ENCODE measurements at regions not wholly inside any gene's neighbourhood (a gene's known extent, or its start where the extent isn't known, plus 50 kb on each side); places are given as distances from the start of the nearest gene placed in this dataset.

DNA sequence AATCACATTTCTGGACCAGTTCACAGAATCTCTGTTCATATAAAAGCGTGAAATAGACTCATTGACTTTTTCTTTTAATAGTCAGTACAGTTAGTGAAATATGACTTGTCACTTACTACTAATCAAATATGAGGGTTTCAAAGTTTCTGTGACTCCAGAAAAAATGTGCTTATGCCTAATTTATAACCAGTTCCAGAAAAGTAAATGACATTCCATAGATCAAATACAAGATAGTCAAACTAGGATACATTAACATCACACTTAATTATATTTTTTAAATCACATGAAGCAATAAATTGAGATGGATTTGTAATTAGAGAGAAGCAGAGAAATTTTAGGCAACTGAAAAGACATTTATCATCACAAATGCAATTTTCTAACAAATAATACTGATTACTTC is 491.4 kb downstream of the KIF20B start:
- H3K4me1 ChIP-seq (ENCODE audit: control insufficient read depth, insufficient read depth, low read length, poor library complexity, severe bottlenecking) = no peaks in the 10 kb centered on the region
- no peak overlapping the region for H3K27ac ChIP-seq (ENCODE audit: insufficient read depth, low read length, poor library complexity, severe bottlenecking)
- no peaks in the 10 kb centered on the region for H3K36me3 ChIP-seq (ENCODE audit: control insufficient read depth, insufficient read depth, low read length)
- no peaks in the 10 kb centered on the region for H3K9me3 ChIP-seq (ENCODE audit: control insufficient read depth, low read length)
- no peak for DNase-seq
- no peaks in the 10 kb centered on the region for H3K27me3 ChIP-seq (replicated peaks; ENCODE audit: control insufficient read depth, insufficient read depth, low read length, poor library complexity, severe bottlenecking)
- no peak overlapping the region for H3K4me3 ChIP-seq (ENCODE audit: insufficient read depth, low read depth, low read length, poor library complexity, severe bottlenecking)

DNA sequence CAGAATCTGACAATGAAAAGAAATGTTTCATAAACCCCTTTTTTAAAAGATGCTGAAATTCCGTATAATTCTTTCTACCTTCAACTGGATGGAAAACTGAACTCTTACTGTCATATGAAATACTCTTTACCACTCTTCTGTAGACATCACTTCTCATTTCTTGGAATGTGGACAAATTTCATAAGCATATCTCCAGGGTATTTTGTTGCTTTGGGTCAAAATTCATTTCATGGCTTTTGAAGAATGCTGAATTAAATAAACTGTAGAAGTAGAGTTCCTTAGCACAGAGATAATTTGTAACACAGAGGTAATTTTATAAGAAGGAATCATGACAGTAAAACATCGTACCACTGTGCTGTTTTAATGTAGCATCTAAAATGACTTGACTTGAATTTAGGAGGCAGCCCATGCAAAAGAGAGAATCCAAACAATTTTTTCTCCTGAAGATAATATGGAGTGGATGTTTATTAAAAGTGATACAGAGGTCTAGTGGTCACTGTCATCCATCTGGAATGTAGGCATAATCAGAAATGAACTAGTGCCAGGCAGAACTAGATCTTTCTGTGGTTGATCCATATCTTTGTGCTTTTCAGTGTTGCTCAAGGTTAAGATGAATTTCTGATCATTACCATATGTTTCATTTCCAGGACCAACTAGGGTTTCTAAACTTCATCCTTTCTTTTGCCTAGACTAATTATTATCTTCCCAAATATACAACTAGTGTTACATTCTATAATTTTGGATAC is 492.0 kb downstream of the KIF20B start:
- DNase-seq = no peak
- H3K36me3 ChIP-seq (ENCODE audit: control insufficient read depth, insufficient read depth, low read length) = no peaks in the 10 kb centered on the region
- H3K4me3 ChIP-seq (ENCODE audit: insufficient read depth, low read depth, low read length, poor library complexity, severe bottlenecking) = no peak overlapping the region
- H3K4me1 ChIP-seq (ENCODE audit: control insufficient read depth, insufficient read depth, low read length, poor library complexity, severe bottlenecking) = no peaks in the 10 kb centered on the region
- H3K27ac ChIP-seq (ENCODE audit: insufficient read depth, low read length, poor library complexity, severe bottlenecking) = no peak overlapping the region
- H3K27me3 ChIP-seq (replicated peaks; ENCODE audit: control insufficient read depth, insufficient read depth, low read length, poor library complexity, severe bottlenecking) = no peaks in the 10 kb centered on the region
- no peaks in the 10 kb centered on the region for H3K9me3 ChIP-seq (ENCODE audit: control insufficient read depth, low read length)

DNA sequence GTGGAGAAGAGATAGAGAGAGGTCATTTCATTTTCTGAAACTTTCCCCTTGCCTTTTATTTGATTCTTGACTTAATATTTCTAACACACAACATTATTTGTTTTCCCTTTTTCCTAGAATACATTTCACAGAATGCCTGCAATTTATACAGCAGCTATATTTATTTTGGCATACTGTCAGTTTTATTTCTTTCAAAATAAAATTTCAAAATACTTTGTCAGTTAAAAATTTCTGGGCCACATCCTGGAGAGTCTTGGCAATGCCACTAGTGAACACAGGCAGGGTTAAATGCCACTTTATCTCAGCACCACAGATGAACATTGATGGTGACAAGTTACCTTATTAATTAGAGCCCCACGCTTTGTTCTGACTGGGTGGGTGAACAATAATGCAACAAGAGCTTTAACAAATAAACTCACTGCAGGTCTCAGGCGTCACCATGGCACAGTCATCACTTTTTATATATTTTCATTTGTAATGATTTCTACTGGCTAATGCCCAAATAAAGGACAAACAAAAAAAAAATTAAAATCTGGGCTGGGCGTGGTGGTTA is 494.0 kb downstream of the KIF20B start:
- DNase-seq = no peak
- no peaks in the 10 kb centered on the region for H3K36me3 ChIP-seq (ENCODE audit: control insufficient read depth, insufficient read depth, low read length)
- no peaks in the 10 kb centered on the region for H3K9me3 ChIP-seq (ENCODE audit: control insufficient read depth, low read length)
- no peaks in the 10 kb centered on the region for H3K27me3 ChIP-seq (replicated peaks; ENCODE audit: control insufficient read depth, insufficient read depth, low read length, poor library complexity, severe bottlenecking)
- no peaks in the 10 kb centered on the region for H3K4me1 ChIP-seq (ENCODE audit: control insufficient read depth, insufficient read depth, low read length, poor library complexity, severe bottlenecking)
- no peak overlapping the region for H3K4me3 ChIP-seq (ENCODE audit: insufficient read depth, low read depth, low read length, poor library complexity, severe bottlenecking)
- H3K27ac ChIP-seq (ENCODE audit: insufficient read depth, low read length, poor library complexity, severe bottlenecking) = no peak overlapping the region

DNA sequence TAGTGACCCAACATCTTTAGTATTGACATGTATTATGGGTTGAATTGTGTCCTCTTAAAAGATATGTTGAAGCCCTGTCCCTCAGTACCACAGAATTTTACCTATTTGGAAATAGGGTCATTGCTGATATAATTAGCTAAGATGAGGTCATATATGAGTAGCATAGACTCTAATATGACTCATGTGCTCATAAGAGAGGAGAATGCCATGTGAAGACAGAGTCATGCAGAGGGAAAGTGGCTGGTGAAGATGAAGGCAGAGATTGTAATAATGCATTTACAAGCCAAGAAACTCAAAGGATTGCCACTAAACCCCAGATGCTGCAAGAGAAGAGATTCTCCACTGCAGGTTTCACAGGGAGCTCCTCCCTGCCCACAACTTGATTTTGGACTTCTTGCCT is 496.4 kb downstream of the KIF20B start:
- Histone ChIP-seq H3K27me3 (replicated peaks; ENCODE audit: control insufficient read depth, insufficient read depth, low read length, poor library complexity, severe bottlenecking) (no peaks in the 10 kb centered on the region), H3K4me3 (ENCODE audit: insufficient read depth, low read depth, low read length, poor library complexity, severe bottlenecking) (no peak overlapping the region), H3K9me3 (ENCODE audit: control insufficient read depth, low read length) (no peaks in the 10 kb centered on the region), H3K36me3 (ENCODE audit: control insufficient read depth, insufficient read depth, low read length) (no peaks in the 10 kb centered on the region), H3K27ac (ENCODE audit: insufficient read depth, low read length, poor library complexity, severe bottlenecking) (no peak overlapping the region), H3K4me1 (ENCODE audit: control insufficient read depth, insufficient read depth, low read length, poor library complexity, severe bottlenecking) (no peaks in the 10 kb centered on the region)
- no peak for DNase-seq

DNA sequence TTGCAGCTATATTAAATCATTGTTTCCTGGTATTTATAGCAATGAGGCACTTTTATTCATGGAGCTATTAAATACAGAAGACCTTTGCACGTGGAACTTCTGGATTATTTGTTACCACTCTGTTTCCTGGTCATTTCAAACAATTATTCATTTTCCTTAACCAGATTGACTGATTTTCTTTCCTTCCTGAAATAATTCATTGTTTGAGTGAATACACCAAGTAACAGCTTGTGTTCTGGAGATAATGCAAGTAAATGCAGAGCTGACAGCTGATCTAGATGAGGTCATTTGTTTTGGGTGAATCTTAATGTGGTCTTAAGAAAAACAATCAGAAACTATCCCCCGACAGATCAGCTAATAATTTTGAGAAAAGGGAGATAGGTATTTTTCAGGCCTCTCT is 497.7 kb downstream of the KIF20B start:
- no peaks in the 10 kb centered on the region for H3K27me3 ChIP-seq (replicated peaks; ENCODE audit: control insufficient read depth, insufficient read depth, low read length, poor library complexity, severe bottlenecking)
- no peak overlapping the region for H3K27ac ChIP-seq (ENCODE audit: insufficient read depth, low read length, poor library complexity, severe bottlenecking)

DNA sequence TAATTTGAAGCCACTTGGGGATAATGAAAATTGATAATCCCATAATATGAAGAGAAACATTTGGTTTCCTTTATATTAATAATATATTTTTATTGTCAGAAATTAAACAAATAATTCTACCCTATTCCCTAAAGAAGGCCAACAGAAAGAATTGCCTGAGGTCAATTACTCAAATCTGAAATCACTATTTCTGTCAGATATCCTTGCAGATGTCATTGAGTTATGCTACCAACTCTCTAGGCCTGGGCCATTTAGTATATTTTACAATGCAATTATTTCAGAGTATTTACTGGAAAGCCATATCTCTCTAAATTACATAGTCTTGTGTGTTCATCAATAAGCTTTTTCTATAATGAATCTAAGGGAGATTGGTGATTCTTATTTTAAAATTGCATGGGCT is 498.1 kb downstream of the KIF20B start:
- no peak for DNase-seq
- no peak overlapping the region for H3K4me3 ChIP-seq (ENCODE audit: insufficient read depth, low read depth, low read length, poor library complexity, severe bottlenecking)
- no peaks in the 10 kb centered on the region for H3K4me1 ChIP-seq (ENCODE audit: control insufficient read depth, insufficient read depth, low read length, poor library complexity, severe bottlenecking)
- no peaks in the 10 kb centered on the region for H3K9me3 ChIP-seq (ENCODE audit: control insufficient read depth, low read length)
- no peaks in the 10 kb centered on the region for H3K36me3 ChIP-seq (ENCODE audit: control insufficient read depth, insufficient read depth, low read length)
- H3K27ac ChIP-seq (ENCODE audit: insufficient read depth, low read length, poor library complexity, severe bottlenecking) = no peak overlapping the region
- H3K27me3 ChIP-seq (replicated peaks; ENCODE audit: control insufficient read depth, insufficient read depth, low read length, poor library complexity, severe bottlenecking) = no peaks in the 10 kb centered on the region

More for the DNA sequence above, 497.7 kb downstream of the KIF20B start:
- no peaks in the 10 kb centered on the region for H3K9me3 ChIP-seq (ENCODE audit: control insufficient read depth, low read length)
- H3K36me3 ChIP-seq (ENCODE audit: control insufficient read depth, insufficient read depth, low read length) = no peaks in the 10 kb centered on the region
- no peak for DNase-seq
- H3K4me1 ChIP-seq (ENCODE audit: control insufficient read depth, insufficient read depth, low read length, poor library complexity, severe bottlenecking) = no peaks in the 10 kb centered on the region
- H3K4me3 ChIP-seq (ENCODE audit: insufficient read depth, low read depth, low read length, poor library complexity, severe bottlenecking) = no peak overlapping the region

DNA sequence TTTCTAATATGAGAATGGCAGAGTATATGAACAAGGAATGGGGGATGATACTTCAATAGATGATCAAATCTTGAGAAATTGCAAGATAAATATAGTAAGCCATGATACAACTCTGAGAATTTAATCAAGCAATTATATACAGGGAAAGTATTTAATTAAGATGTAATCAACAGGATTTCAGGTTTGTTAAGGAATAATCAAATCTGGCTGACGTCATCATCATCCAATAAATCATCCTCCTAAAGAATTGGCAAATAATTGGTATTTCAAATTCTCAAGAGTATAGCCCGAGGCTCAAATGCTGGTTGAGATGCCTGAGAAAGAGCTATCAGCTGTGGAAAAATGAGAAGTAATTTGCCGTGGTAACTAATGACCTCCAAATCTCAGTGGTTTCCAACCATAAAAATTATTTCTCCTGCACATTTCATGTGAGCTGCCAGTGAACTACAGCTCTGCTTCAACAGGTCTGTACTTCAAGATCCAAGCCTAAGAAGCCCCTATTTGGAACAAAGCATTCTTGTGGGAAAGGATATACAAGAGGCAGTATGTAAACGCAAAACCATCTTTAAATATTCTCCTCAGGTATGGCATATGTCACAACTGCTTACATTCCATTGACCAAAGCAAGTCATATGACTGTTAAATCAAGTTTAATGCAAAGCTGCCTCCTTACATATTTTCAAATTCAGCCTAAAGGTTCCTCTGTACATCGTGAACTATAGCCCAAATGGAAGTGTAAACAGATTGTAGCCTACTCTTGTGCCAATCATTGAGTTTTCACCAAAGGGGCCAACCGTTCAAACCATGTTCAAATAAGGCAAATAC is 503.0 kb downstream of the KIF20B start:
- no peak overlapping the region for H3K4me3 ChIP-seq (ENCODE audit: insufficient read depth, low read depth, low read length, poor library complexity, severe bottlenecking)
- H3K27me3 ChIP-seq (replicated peaks; ENCODE audit: control insufficient read depth, insufficient read depth, low read length, poor library complexity, severe bottlenecking) = no peaks in the 10 kb centered on the region
- no peaks in the 10 kb centered on the region for H3K4me1 ChIP-seq (ENCODE audit: control insufficient read depth, insufficient read depth, low read length, poor library complexity, severe bottlenecking)
- H3K9me3 ChIP-seq (ENCODE audit: control insufficient read depth, low read length) = no peaks in the 10 kb centered on the region
- H3K27ac ChIP-seq (ENCODE audit: insufficient read depth, low read length, poor library complexity, severe bottlenecking) = no peak overlapping the region
- no peaks in the 10 kb centered on the region for H3K36me3 ChIP-seq (ENCODE audit: control insufficient read depth, insufficient read depth, low read length)
- no peak for DNase-seq

DNA sequence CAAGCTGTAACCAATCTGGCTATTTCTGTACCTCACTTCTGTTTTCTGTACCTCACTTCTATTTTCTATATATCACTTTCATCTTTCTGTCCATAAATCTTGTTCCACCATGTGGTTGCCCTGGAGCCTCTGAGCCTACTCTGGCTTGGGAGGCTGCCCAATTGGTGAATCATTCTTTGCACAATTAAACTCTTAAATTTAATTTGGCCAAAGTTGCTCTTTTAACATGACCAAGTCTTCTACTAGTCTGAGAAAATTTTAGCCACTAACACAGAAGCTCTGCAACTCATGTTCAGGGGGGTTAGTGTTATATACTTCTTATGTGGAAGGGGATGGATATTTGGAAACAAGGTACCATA is 503.5 kb downstream of the KIF20B start:
- DNase-seq = no peak
- Histone ChIP-seq H3K36me3 (ENCODE audit: control insufficient read depth, insufficient read depth, low read length) (no peaks in the 10 kb centered on the region), H3K4me3 (ENCODE audit: insufficient read depth, low read depth, low read length, poor library complexity, severe bottlenecking) (no peak overlapping the region), H3K27me3 (replicated peaks; ENCODE audit: control insufficient read depth, insufficient read depth, low read length, poor library complexity, severe bottlenecking) (no peaks in the 10 kb centered on the region), H3K9me3 (ENCODE audit: control insufficient read depth, low read length) (no peaks in the 10 kb centered on the region), H3K4me1 (ENCODE audit: control insufficient read depth, insufficient read depth, low read length, poor library complexity, severe bottlenecking) (no peaks in the 10 kb centered on the region), H3K27ac (ENCODE audit: insufficient read depth, low read length, poor library complexity, severe bottlenecking) (no peak overlapping the region)

DNA sequence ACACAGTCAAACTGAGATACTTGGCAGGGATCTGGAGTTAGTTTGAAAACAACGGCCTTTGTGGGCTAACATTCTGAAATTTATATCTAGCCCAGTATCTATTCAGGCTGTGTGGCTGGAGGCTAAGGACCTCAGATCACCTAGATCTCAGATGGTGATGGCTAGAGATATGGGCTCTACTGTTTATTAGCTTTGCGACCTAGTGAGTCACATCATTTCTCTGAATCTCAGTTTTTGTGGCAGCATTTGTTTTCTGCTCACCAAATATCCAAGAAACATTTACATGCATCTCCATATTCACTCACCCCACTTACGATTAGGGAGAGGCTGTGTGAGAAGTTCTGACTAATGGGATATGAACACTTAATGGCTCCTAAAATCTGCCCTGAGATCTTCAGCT is 503.9 kb downstream of the KIF20B start:
- DNase-seq = no peak
- Histone ChIP-seq H3K4me3 (ENCODE audit: insufficient read depth, low read depth, low read length, poor library complexity, severe bottlenecking) (no peak overlapping the region), H3K27ac (ENCODE audit: insufficient read depth, low read length, poor library complexity, severe bottlenecking) (no peak overlapping the region), H3K36me3 (ENCODE audit: control insufficient read depth, insufficient read depth, low read length) (no peaks in the 10 kb centered on the region), H3K4me1 (ENCODE audit: control insufficient read depth, insufficient read depth, low read length, poor library complexity, severe bottlenecking) (no peaks in the 10 kb centered on the region), H3K9me3 (ENCODE audit: control insufficient read depth, low read length) (no peaks in the 10 kb centered on the region), H3K27me3 (replicated peaks; ENCODE audit: control insufficient read depth, insufficient read depth, low read length, poor library complexity, severe bottlenecking) (no peaks in the 10 kb centered on the region)

DNA sequence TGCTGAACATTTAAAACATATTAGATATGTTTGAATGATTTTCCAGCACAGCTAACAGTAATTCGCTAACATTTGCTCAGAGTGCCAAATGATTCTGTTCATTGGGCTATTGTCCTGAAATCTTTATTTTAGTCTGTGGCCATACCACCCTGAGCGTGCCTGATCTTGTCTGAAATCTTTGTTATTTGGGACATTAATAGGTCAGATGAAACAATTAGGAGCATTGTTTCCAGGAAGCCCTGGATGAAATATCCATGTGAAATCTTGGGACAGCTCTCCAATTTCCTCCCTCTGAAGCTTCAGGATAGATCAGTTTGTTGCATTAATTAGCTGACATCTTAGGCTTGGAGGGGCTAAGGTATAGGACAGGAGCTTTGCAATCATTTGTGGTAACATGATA is 512.0 kb downstream of the KIF20B start:
- Histone ChIP-seq H3K27ac (ENCODE audit: insufficient read depth, low read length, poor library complexity, severe bottlenecking) (no peak overlapping the region), H3K4me3 (ENCODE audit: insufficient read depth, low read depth, low read length, poor library complexity, severe bottlenecking) (no peak overlapping the region), H3K9me3 (ENCODE audit: control insufficient read depth, low read length) (no peaks in the 10 kb centered on the region), H3K27me3 (replicated peaks; ENCODE audit: control insufficient read depth, insufficient read depth, low read length, poor library complexity, severe bottlenecking) (no peaks in the 10 kb centered on the region), H3K4me1 (ENCODE audit: control insufficient read depth, insufficient read depth, low read length, poor library complexity, severe bottlenecking) (no peaks in the 10 kb centered on the region), H3K36me3 (ENCODE audit: control insufficient read depth, insufficient read depth, low read length) (no peaks in the 10 kb centered on the region)
- DNase-seq = no peak

Measured in effector memory CD4-positive, alpha-beta T cell (primary cell).